ENCODE measurements at regions not wholly inside any gene's neighbourhood (a gene's known extent, or its start where the extent isn't known, plus 50 kb on each side); places are given as distances from the start of the nearest gene placed in this dataset.
"Not testable (repeated sequence)": the region's sequence is repeated elsewhere in the genome, so short reads cannot be mapped to it uniquely, and the experiment has no call there.

DNA sequence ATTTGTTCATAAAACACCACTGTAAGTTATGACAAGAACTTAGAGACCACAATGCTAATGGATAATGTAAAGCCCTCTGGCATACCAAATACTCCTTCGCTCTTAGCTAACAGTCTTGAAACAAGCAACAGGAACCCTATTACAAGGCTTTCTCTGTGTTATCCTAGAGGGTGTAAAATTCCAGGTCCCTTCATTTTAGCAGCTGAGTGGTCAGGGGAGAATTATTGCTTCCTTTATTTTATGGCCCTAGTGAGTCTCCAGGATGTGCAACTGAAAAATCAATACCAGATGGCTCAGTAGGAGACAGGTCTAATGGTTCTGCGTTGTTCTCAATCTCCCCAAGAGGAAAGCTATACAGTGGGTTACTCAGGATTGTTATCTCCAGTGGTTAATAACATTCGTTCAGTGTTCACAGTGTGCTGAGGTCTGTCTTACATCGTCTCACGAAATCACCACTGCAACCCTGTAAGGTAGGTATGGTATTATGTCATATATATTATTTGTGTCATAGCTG is 172.7 kb upstream of the CNOT2 start:
- no peak for DNase-seq

DNA sequence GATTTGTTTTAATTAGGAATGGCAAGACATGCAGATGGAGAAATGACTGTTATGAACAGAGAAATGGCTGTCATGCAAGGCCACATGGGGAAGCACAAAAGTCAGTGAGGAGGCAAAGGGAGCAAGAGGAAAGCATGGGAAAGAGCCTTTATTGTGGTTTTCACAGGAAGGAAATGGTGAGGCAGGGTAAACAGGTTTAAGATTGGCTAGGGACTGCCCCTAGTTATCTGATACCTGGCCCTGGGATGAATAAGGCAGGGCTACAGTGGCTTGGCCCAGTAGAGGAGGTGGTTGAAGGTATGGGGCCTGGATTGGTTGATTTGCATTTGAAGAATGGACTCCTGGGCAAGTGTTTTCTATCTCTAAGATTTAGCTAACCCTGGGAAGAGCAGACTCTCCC is 168.7 kb upstream of the CNOT2 start:
- DNase-seq = no peak

DNA sequence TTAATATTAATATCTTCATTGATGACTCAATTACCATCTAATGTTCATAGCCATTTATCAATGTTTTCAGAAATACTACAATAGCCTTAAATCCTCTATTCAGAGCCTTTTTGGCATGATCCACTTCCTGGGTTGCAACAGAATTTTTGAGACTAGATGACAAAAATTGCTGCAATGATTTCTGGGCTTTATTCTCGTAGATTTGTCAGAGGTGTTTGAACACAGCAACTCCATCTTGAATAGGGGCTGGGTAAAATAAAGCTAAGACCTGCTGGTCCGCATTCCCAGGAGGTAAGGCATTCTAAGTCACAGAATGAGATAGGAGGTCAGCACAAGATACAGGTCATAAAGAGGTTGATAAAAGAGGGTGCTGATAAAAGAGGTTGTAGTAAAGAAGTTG is 165.8 kb upstream of the CNOT2 start:
- DNase-seq = no peak

DNA sequence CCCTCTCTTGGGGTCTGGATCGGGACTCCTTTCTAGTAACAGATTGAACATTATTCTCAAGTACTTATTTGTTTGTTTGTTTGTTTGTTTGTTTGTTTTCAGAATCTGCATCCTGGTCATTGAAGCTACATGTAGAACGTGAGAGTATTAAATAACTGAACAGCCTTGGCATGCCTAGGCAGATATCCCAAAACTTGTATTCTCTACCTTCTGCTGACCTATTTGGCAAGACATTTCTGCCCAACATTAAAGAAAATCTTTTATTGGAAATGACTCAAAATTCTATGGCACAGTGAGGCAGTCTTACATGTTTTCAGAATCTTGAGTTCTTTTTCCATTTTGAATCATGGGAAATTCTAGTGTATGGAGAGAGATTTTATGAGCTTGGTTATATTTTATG is 165.1 kb upstream of the CNOT2 start:
- DNase-seq = no peak

DNA sequence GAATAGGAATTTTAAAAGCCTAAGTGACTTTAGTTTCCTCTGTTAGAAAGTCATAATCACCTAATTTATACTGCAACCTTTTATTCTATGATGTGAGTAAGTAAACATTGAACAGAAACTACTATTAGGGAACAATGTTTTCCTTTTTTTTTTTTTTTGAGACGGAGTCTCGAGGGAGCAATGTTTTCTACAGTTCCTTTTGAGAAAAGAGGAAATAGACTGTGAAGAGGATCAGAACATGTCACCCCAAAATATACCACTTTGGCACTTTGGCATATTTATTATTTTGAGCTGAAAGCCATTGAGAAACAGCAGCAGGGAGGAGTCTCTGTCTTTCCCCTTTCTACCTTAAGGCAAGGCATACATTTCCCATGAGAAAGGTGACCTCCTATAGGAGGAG is 162.7 kb upstream of the CNOT2 start:
- DNase-seq = no peak

DNA sequence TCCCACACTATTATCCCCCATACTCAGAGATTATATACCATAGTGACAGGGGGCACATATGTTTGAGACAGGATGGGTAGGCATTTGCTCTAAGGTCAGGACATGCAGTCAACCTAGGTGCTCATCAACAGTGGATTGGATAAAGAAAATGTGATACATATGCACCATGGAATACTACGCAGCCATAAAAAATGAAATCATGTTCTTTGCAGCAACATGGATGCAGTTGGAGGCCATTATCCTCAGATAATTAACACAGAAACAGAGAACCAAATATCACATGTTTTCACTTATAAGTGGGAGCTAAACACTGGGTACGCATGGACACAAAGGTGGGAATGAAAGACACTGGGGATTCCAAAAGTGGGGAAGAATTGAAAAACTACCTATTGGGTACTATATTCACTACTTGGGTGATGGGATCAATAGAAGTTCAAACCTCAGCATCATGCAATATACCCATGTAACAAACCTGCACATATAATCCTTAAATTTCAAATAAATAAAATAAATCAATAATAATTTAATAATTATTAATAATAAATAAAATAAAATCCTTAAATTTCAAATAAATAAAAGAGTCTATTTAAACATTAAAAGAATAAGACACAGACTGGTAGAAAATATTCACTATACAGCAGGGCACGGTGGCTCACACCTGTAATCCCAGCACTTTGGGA is 160.1 kb upstream of the CNOT2 start:
- no peak for DNase-seq

DNA sequence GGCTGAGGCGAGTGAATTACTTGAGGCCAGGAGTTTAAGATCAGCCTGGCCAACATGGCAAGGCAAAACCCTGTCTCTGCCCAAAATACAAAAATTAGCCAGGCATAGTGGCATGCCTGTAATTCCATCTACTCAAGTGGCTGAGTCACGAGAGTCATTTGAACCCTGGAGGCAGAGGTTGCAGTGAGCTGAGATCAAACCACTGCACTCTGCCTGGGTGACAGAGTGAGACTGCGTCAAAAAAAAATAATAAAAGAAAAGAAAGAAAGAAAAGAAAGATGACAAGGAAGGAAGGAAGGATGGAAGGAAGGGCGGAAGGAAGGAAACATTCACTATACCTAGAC is 159.6 kb upstream of the CNOT2 start:
- DNase-seq = no peak

DNA sequence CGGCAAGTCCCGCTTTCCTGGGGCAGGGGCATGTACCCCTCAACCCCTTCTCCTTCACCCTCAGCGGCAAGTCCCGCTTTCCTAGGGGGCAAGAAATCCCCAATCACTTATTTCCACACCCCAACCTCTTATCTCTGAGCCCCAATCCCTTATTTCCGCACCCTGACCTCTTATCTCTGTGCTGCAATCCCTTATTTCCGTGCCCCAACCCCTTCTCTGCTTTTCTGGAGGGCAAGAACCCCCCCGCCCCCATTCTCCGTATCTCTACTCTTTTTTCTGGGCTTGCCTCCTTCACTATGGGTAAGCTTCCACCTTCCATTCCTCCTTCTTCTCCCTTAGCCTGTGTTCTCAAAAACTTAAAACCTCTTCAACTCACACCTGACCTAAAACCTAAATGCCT is 156.9 kb upstream of the CNOT2 start:
- not testable (repeated sequence) for DNase-seq

DNA sequence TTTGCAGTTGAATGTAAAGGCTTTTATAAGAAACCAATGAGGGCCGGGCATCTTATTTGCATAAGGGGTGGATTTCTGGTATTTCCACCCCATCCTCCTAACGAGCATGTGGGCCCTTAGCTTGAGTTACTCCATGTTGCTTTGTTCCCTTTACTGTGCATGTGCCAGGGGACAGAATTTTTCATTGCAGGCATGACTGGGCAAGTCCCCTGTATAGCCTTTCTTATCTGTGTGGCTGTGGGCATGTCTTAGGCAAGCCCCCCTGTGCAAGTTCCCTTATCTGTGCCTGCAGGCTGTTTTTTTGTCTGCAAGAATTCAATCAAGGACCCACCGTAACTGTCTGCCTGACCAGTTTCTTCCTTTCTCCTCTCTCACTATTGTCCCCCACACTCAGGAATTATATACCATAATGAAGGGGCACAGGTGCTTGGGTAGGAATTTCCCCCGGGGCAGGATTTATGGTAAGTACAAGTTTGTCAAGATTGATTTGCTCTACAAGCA is 152.2 kb upstream of the CNOT2 start:
- DNase-seq = no peak

DNA sequence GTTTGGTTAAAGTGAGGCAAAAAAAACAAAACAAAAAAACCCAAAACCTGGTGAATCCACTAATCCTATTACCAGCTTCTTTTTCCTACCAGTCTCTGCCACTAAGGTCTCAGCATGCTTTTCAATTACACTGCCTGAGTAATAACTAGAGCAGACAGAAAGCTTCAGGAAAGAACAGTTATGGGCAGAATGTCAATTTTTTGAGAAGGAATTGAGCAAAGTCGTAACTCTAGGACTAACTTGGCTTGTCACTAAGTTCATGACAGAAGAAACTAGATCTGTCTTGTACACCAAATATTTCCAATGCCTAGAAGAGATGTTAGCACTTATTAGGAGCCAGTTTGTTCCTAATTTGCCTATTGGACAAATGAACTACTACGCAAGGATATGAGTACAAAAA is 148.8 kb upstream of the CNOT2 start:
- DNase-seq = no peak

DNA sequence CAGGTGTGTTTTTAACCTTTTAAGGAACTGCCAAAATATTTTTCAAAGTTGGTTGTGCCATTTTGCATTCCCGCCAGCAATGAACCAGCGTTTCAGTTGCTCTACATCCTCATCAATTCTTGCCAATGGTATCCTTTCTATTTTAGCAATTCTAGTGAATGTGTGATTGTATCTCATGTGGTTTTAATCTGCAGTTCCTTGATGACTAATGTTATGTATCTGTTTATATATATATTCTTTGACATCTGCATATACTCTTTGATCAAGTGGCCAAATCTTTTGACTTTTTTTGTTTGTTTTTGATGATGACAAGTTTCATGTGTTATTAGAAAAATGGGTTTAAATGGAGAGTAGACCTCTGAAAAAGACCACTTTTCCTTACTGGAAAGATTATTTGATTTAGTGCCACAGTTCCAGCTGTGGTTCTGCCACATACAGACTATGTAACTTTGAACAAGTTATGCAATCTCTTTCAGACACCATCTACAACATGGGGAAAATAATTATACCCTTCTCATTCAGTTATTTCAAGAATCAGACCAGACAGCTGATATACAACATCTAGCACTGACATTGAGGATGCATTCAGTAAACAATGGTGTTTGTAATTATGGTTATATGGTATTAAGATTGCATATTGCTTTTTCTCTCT is 146.3 kb upstream of the CNOT2 start:
- no peak for DNase-seq

DNA sequence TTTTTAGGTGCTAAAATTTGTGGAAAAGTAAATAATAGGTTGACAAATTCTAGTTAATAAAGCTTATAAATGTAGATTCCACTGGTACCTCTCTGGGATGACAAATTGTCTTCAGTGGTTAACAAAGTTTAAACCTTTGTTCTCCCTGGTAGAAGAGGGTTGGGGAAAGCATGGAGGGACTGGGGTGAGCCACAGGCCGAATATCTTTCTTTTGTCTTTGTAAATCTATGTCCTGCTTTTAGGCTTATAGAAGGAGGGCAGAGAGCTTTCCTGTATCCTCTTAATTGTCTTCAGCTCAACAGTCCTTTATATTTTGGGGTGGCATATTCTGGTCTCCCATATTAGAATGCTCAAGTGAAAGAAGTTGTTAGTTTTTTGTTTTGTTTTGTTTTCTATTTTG is 142.2 kb upstream of the CNOT2 start:
- DNase-seq = no peak

DNA sequence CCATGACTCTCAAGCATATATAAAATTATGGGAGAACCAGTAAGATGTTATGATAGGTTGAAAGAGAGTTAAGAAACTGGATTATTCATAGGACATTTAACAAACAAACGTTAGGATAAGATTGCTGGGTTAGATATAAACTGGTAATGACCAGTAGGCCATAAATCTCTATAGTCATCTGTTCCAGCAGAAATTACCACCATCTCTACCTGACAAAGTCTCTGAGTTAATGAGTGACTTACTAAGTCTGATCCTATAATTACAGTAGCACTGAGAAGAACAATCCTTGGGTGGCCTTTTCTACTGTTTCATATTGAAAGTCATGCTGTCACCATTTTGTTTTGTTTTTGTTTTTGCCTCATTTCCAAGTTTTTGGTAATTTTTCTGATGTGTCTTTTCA is 136.9 kb upstream of the CNOT2 start:
- no peak for DNase-seq

DNA sequence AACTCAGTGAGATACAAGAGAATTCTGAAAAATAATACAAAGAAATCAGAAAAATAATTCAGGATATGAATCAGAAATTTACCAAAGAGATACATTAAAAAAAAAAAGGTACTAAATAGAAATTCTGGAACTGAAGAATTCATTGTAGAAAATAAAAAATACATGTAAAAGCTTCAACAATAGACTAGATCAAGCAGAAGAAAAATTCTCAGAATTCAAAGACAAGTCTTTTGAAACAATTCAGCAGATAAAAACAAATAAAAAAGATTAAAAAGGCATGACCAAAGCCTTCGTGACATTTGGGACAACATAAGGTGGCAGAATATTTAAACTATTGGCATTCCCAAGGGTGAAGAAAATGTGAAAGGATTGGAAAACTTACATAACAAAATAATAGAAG is 133.1 kb upstream of the CNOT2 start:
- no peak for DNase-seq

DNA sequence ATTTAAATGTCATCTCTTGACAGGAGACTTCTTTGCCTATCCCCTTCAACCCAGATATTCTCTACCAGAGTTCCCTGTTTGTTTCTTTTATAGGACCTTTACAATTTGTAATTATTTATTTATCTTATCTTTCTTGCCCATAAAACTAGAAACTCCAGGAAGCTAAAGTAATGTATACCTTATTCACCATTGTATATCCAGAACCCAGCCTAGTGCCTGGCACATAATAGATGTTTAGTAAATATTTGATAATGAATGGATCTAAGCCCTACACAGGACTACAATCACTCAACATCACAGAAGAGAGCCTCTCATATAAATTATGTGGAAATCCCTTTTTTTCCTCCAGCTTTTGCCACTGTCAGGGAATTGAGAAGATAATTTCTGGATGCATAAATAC is 125.6 kb upstream of the CNOT2 start:
- no peak for DNase-seq

DNA sequence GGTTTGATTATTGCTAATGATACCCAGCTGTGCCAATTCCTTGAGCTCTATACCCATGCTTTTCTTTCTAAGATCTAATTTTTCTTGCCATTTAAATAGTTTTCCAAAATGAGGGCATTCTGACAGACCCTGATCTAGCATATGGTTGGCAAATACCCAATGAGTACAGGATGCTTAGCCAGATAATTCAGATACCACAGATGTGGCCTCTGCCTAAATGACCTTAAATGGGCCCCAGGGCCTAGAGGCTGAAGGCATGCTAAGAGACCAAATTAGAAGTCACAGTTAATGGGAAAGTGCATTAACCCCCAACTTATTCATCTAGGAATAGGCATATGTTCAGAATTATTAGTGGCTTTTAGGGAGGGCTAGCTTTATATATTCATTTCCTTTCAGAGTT is 122.3 kb upstream of the CNOT2 start:
- peak; percentile 3 for DNase-seq

DNA sequence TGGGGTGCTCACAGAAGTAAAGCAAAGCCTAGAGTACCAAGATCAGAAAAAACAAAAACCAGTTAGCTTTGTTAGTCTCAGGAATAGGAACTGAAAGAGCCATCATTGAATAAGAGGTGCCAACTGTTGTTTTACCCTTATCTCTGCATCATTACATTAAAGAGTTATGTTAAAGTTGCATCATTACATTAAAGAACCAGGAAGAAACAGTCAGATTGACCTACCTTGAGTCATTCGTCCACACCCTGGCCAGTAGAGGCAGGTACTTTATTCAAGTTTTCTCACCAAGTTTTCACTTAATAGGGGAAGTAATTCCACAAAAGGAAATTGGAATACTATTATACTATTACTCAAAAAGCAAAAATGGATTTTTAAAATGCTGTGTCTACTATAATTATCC is 121.7 kb upstream of the CNOT2 start:
- no peak for DNase-seq

DNA sequence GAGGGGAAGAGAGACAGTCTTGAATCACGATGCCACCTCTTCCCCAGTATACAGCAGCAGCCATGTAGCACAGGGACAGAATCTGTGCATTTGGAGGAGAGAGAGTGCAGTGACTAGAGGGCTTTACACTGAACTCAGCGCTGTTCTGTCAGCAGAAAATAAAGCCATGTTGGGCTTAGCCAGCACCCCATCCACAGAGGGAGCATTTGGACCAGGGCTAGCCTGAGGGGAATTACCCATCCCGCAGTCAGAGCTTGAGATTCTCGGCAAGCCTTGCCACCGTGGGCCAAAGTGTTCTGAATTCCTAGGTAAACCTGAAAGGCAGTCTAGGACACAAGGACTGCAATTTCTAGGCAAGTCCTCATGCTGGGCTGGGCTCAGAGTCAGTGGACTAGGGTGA is 120.4 kb upstream of the CNOT2 start:
- no peak for DNase-seq

DNA sequence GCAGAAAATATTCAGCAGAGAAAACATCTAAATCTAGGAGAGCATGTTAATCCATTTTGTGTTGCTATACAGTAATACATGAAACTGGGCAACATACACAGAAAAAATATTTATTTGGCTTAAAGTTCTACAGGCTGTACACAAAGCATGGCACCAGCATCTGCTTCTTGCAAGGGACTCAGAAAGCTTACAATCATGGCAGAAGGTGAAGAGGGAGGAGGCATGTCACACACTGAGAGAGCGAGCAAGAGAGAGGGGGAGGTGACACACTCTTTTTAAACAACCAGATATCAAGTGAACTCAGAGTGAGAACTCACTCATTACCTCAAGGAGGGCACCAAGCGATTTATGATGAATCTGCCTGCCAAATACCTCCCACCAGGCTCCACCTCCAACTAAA is 94.2 kb upstream of the CNOT2 start:
- DNase-seq = no peak

DNA sequence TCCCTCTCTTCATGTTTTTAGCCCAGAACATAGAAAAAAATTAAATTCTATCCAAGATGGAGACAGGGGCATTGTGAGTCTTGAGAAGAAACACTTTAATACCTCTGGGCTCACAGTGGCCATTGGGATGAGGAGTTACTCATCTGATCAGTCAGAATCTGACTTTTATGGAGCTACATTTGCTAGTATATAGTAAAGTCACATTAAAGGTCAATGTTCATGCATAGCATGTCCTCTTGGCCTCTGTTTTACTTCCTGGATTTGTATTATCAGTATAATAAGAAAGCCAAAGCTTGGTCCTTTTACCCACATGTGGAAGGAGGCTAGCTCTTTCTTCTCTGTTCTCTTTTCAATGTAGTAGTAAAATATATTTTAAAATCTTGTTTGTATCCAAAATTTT is 93.6 kb upstream of the CNOT2 start:
- DNase-seq = no peak

DNA sequence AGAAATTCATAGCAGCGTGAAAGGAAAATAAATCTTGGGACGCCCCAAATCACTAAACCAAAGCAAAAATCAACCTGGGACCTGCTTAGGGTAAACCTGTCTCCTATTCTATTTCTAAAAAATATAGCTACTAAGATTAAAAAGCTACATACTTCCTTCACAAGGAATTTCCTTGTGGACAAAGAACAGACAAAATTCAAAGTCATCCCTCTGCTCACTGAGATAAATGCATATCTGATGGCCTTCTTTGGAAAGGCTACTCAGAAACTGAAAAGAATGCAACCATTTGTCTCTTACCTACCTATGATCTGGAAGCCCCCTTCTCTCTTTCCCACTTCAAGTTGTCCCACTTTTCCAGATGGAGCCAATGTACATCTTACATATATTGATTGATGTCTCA is 93.0 kb upstream of the CNOT2 start:
- DNase-seq = no peak

DNA sequence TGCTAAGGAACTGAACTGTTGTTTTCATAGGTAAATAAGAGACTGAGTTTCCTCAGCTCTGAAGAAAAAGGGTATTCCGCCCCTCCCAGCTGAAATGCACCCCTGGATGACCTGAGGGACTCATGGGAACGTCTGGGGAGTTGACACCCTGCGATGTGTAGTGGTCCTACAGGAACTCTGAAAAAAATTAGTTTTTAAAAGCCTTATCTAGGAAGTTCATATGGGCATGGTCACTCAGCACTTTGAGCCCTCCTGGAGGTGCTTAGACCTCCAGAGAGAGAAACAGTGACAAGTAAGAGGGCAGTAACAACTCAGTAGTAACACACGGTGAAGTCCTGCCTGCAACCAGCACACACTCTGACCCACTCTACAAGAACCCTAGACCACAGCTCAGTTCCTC is 91.2 kb upstream of the CNOT2 start:
- no peak for DNase-seq

DNA sequence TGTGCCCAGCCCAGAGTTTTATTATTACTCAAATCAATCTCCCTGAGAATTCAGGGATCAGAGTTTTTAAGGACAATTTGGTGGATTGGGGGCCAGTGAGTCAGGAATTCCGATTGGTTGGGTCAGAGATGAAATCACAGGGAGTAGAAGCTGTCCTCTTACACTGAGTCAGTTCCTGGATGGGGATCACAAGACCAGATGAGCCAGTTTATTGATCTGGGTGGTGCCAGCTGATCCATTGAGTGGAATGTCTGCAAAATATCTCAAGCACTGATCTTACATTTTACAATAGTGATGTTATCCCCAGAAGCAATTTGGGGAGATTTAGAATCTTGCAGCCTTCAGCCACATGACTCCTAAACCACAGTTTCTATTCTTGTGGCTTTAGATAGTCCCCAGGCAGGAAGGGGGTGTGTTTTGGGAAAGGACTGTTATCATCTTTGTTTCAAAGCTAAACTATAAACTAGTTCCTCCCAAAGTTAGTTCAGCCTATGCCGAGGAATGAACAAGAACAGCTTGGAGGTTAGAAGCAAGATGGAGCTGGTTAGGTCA is 89.1 kb upstream of the CNOT2 start:
- DNase-seq = no peak

DNA sequence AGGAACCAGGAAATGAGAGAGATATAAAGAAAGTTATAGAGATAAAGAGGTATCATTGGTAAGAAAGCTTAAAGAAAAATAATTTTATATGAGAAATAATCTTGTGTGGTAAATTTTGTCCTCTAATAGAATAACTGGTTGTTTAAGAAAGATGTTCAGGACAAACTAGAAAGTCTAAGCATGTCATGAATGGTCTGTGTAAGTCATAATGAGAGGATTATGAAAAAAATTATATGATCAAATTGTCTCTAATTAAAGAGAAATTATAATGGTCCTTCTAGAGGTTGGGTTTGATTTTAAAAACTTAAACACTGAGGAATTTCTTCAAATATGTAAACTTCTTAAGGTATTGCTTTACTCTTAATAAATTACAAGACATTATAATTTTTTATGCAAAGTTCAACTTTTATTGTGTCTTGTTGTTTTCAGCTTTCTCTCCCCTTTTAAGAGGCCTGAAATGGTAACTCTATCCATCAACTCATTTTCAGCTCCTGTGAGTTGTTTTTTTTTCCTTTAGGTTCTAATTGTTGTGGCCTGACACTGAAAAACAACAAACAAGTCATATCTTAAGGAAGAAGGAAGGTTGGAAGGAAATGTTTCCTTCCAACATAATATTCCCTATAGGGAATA is 88.2 kb upstream of the CNOT2 start:
- peak; percentile 5 for DNase-seq
